Ovary (tissue), 3 donors: ENCODE measurements at regions not wholly inside any gene's neighbourhood (a gene's known extent, or its start where the extent isn't known, plus 50 kb on each side); places are given as distances from the start of the nearest gene placed in this dataset.

ENCODE experiments used
- CTCF ChIP-seq, 3 donors: fragments of 450-650 bp in 2 of 3; fragments of 200-600 bp in 1 of 3; IDR thresholded peaks; one replicate each; pipeline versions ENCODE4 v1.5.1 to v1.8.0; 2016 to 2022; ENCODE audit warnings: antibody characterized with exemption in 3 of 3, mild to moderate bottlenecking in 1 of 3
- POLR2A ChIP-seq: fragments of 450-650 bp; IDR thresholded peaks from one replicate; pipeline ENCODE4 v1.6.1; 2017; ENCODE audit warnings: antibody characterized with exemption, mild to moderate bottlenecking, moderate library complexity
- donor health status: DM: no; HTN: no; CAD: no.

- no peak for TF ChIP-seq POLR2A
- TF ChIP-seq CTCF (IDR thresholded peaks at IDR 0.05) = no peak
Measured at GRCh38 chr6:105573138-105573537, 170.3 kb upstream of the PREP start.
